Fibroblast of the aortic adventitia (primary cell): ENCODE measurements at regions not wholly inside any gene's neighbourhood (a gene's known extent, or its start where the extent isn't known, plus 50 kb on each side); places are given as distances from the start of the nearest gene placed in this dataset.

Experiments
- DNase-seq: peaks from one replicate; pipeline ENCODE4 v3.0.0-alpha.2; 2010; ENCODE audit warnings: low read depth
- H3K4me3 ChIP-seq: 2 replicates; pipeline ENCODE4 v1.5.1; 2011; ENCODE audit warnings: low read depth, mild to moderate bottlenecking, control low read depth, low read length, moderate library complexity
- CTCF ChIP-seq: IDR thresholded peaks from 2 replicates; pipeline ENCODE4 v1.5.1; 2011; ENCODE audit warnings: mild to moderate bottlenecking, low read length, control low read depth, inconsistent platforms; ENCODE audit not compliant: insufficient read depth

DNA sequence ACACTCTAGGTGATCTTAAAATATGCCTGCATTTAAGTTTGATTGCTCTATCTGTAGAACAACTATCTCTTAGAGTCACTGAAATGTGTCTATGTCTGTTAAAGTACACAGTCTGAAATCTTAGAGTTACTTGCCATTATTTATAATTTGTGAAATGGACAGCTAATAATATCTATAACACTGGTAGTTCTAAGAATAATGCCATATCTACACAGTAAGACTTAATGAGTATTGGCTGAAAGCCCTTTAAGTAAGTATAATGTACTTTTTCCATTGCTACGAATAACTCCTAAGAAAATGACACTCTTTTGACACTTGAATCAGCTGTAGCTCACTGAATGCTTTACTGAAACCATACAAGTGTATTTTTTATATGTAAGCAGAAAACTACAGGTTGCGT, 567.4 kb upstream of the PCDH15 start:
- no peak for TF ChIP-seq CTCF
- no peak for DNase-seq
- no peak overlapping the region for H3K4me3 ChIP-seq

- DNase-seq: no peak
- TF ChIP-seq CTCF: no peak
- H3K4me3 ChIP-seq: no peak overlapping the region
Observed at GRCh38 chr10:55367555-55367954, 566.5 kb upstream of the PCDH15 start.

- H3K4me3 ChIP-seq: no peak overlapping the region
- DNase-seq: no peak
- TF ChIP-seq CTCF: no peak
Observed at GRCh38 chr10:55358539-55358938, 557.5 kb upstream of the PCDH15 start.

- no peak for TF ChIP-seq CTCF
- no peak for DNase-seq
Observed at GRCh38 chr10:55353414-55353813, 552.4 kb upstream of the PCDH15 start.

DNA sequence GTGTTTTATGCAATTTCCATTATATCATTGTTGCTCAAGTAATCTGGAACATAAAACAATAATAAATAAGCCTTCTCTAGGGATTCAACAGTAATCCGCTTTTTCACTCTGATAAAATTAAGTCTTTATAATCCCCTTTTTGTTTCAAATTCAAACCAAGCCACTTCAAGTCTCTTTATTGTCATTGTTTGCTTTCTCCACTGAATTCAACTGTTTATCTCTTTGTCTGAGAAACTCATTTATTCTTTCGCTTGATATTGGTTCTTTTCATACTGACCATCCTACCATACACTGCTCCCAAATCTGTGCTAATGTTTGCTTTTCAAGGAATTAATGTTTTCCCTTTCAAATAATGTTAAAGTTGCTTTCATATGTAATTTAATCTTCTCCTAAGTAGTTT, 550.4 kb upstream of the PCDH15 start:
- TF ChIP-seq CTCF: no peak
- no peak for DNase-seq
- H3K4me3 ChIP-seq: no peak overlapping the region

More at GRCh38 chr10:55353414-55353813, 552.4 kb upstream of the PCDH15 start:
- no peak overlapping the region for H3K4me3 ChIP-seq

DNA sequence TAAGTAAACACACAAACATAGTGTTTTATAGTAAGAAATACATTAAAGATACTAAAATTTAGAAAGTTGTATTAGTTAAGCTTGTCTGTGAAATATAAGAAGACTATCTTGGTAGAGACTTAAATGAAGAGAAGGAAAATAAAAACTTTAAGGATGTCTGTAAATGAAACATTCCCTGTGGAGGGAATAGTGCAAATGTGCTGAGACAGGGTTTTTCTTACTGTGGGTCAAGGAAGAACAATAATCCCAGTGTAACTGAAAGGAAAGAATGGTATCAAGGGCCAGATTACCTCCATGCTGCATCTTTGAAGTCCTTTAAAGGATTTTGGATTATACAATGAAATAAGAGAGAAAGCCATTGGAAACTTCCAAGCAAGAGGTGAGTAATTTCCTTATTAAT, 547.5 kb upstream of the PCDH15 start:
- no peak for DNase-seq
- no peak for TF ChIP-seq CTCF
- no peak overlapping the region for H3K4me3 ChIP-seq

DNA sequence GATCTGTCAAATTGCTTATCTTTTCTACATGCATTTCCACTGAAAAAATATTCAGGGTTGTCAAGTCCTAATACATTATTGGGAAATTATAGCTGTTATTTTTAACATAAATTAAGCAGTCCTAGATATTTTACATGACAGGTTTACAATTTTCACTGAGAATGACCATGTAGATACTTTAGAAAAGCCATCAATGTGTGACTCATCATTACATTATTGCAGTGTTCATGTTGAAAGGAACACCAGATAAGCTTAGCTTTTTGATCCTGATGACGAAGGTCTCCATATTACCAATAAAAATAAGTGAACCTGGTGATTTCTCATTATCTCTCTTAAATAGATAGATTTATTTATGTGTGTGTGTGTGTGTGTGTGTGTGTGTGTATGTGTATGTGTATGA, 529.5 kb upstream of the PCDH15 start:
- no peak for TF ChIP-seq CTCF
- no peak overlapping the region for H3K4me3 ChIP-seq
- DNase-seq: no peak
